ENCODE measurements at regions not wholly inside any gene's neighbourhood (a gene's known extent, or its start where the extent isn't known, plus 50 kb on each side); places are given as distances from the start of the nearest gene placed in this dataset.
"Not testable (repeated sequence)": the region's sequence is repeated elsewhere in the genome, so short reads cannot be mapped to it uniquely, and the experiment has no call there.

GRCh38 chr11:41728161-41728560 lies 268.7 kb upstream of the LRRC4C start:
- TF ChIP-seq CTCF (IDR thresholded peaks at IDR 0.05; ENCODE audit: insufficient read depth, low read depth, low read length); EZH2 (IDR thresholded peaks at IDR 0.05; ENCODE audit: insufficient read depth, low read length): not testable (repeated sequence)
